ENCODE measurements at regions not wholly inside any gene's neighbourhood (a gene's known extent, or its start where the extent isn't known, plus 50 kb on each side); places are given as distances from the start of the nearest gene placed in this dataset.

- Histone ChIP-seq H3K56ac (replicated peaks; ENCODE audit: insufficient read length, low read depth, low read length) (no peak overlapping the region), H2BK120ac (replicated peaks; ENCODE audit: low read depth, low read length) (no peak overlapping the region), H3K9me3 (ENCODE audit: insufficient read depth in 2 of 2, low read depth in 1 of 2, low read length in 1 of 2) (no peaks in the 10 kb centered on the region), H3K4me2 (ENCODE audit: insufficient read depth in 1 of 2, low read depth in 2 of 2, low read length in 2 of 2) (no peak overlapping the region), H3K23ac (ENCODE audit: insufficient read length) (no peak overlapping the region), H3K4me3 (ENCODE audit: extremely low read depth in 1 of 4, insufficient read depth in 2 of 4, low read depth in 3 of 4, low read length in 4 of 4) (no peak overlapping the region), H4K5ac (ENCODE audit: insufficient read length, low read depth, low read length) (no peak overlapping the region), H3K27ac (ENCODE audit: low read depth, low read length) (no peak overlapping the region), H3K18ac (ENCODE audit: extremely low read depth, low read length) (no peak overlapping the region), H2AFZ (ENCODE audit: low read length) (no peak overlapping the region), H3K36me3 (ENCODE audit: control insufficient read depth in 2 of 4, insufficient read depth in 4 of 4, low read length in 3 of 4) (no peaks in the 10 kb centered on the region), H3K27me3 (replicated peaks in 1 of 4; ENCODE audit: control insufficient read depth in 3 of 4, extremely low read depth in 1 of 4, insufficient read depth in 3 of 4, low read length in 3 of 4) (no peaks in the 10 kb centered on the region), H2BK20ac (ENCODE audit: low read length) (no peak overlapping the region), H3K23me2 (ENCODE audit: low read depth, low read length) (no peaks in the 10 kb centered on the region), H2AK5ac (ENCODE audit: low read depth, low read length) (no peak overlapping the region), H3K9ac (replicated peaks in 1 of 4; ENCODE audit: extremely low read depth in 1 of 4, low read depth in 3 of 4, low read length in 3 of 4) (no peak overlapping the region), H4K91ac (replicated peaks; ENCODE audit: insufficient read length, low read length) (no peak overlapping the region), H3K79me1 (ENCODE audit: low read depth, low read length) (no peaks in the 10 kb centered on the region), H3K4me1 (replicated peaks in 1 of 4; ENCODE audit: control insufficient read depth in 3 of 4, insufficient read depth in 4 of 4, low read length in 3 of 4) (no peaks in the 10 kb centered on the region), H2BK12ac (ENCODE audit: low read depth, low read length) (no peak overlapping the region), H2BK5ac (ENCODE audit: low read depth, low read length) (no peak overlapping the region), H2BK15ac (ENCODE audit: low read length) (no peak overlapping the region), H3K4ac (replicated peaks; ENCODE audit: insufficient read length, low read depth, low read length) (no peak overlapping the region), H4K20me1 (replicated peaks in 1 of 2; ENCODE audit: control insufficient read depth in 1 of 2, insufficient read depth in 2 of 2, low read length in 2 of 2) (no peaks in the 10 kb centered on the region), H3K79me2 (ENCODE audit: control insufficient read depth in 1 of 2, insufficient read depth in 2 of 2, low read length in 2 of 2) (no peaks in the 10 kb centered on the region), H4K8ac (ENCODE audit: extremely low read depth, insufficient read depth, low read length) (no peak overlapping the region), H3K14ac (ENCODE audit: insufficient read length) (no peak overlapping the region)
- ChIA-PET CTCF (ENCODE audit: partially characterized antibody) (interaction anchor here (1.0 to 1.4 kb wide), 2 partner anchors 7 to 12 kb away, joined by 3 to 4 read pairs; no protein-coding TSS in a partner anchor), POLR2A (ENCODE audit: partially characterized antibody) (no interaction called here)
- no peak for TF ChIP-seq SP1 (IDR thresholded peaks at IDR 0.05; ENCODE audit: low read depth, low read length)
- no peak for TF ChIP-seq ZNF274 (IDR thresholded peaks at IDR 0.05; ENCODE audit: borderline replicate concordance, extremely low read depth, low read length)
- no peak for TF ChIP-seq SIX5 (IDR thresholded peaks at IDR 0.05; ENCODE audit: low read depth, low read length)
- TF ChIP-seq RAD21 (IDR thresholded peaks at IDR 0.05 in 1 of 2, conservative IDR thresholded peaks at IDR 0.05 in 1 of 2; ENCODE audit: low read depth in 2 of 2, low read length in 2 of 2), result no peak
- TF ChIP-seq RNF2 (IDR thresholded peaks at IDR 0.05; ENCODE audit: borderline replicate concordance, low read depth, low read length, missing control alignments, poor library complexity, severe bottlenecking), result no peak
- no peak for TF ChIP-seq CHD2 (IDR thresholded peaks at IDR 0.05; ENCODE audit: low read length)
- FAIRE-seq (no peak), DNase-seq (ENCODE audit: low read depth in 1 of 2, low spot score in 2 of 2) (no peak)
- WGBS, 2 experiments (ENCODE audit: extremely low coverage in 1 of 2, insufficient coverage in 1 of 2, insufficient read length in 1 of 2, insufficient replicate concordance in 2 of 2, low coverage in 1 of 2, low lambda C conversion rate in 2 of 2, missing lambda C conversion rate in 1 of 2), result 92% methylated on average over 6 of the region's 6 CpGs; no CpG with 5 or more reads in 1 of the 2 experiments
These were observed 79.0 kb upstream of the VGLL3 start for GRCh38 chr3:87069971-87070370.

Measured in H1 (cell line).